ENCODE measurements at regions not wholly inside any gene's neighbourhood (a gene's known extent, or its start where the extent isn't known, plus 50 kb on each side); places are given as distances from the start of the nearest gene placed in this dataset.

DNA sequence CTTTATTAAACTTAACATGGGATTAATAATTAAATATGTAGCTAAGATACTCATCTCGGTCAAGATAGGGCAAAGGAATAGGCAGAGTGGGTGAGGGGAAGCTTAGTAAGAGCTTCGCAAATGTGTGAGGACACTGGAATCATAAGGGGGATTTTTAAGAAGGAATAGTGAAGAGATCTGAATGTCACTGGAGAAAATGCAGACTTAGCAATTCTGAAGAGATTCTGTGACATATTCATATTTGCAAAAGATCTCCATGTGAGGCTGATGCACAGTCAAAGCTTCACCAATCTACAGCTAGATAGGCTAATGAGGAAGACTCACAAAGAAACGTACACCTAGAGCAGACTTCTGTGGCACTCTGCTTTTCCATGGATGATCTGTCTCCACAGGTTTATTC lies 1202.8 kb upstream of the CDH6 start:
- intact Hi-C loops (cut with DNase I), result no loop called here
- DNase-seq (ENCODE audit: low spot score) (no peak), ATAC-seq (no peak)

DNA sequence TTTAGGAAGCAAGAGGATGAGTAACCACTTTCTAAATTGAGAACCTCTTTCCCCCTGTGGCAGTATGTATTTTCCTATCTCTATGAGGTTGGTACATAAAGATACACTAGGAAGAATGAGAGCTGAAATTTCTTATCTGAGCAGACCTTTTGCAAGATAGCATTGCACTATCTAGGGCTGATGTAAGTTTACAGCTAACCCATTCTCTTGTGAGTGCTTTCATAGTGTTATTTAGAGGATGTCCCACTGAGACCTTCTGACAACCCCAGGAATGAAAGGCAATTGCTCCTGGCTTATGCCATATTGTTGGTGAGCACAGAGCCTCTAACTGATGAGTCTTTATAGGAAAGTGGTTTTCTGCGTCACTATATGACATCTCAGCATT lies 1209.3 kb upstream of the CDH6 start:
- no peak for DNase-seq (ENCODE audit: low spot score)
- intact Hi-C loops (cut with DNase I), result no loop called here
- no peak for ATAC-seq

DNA sequence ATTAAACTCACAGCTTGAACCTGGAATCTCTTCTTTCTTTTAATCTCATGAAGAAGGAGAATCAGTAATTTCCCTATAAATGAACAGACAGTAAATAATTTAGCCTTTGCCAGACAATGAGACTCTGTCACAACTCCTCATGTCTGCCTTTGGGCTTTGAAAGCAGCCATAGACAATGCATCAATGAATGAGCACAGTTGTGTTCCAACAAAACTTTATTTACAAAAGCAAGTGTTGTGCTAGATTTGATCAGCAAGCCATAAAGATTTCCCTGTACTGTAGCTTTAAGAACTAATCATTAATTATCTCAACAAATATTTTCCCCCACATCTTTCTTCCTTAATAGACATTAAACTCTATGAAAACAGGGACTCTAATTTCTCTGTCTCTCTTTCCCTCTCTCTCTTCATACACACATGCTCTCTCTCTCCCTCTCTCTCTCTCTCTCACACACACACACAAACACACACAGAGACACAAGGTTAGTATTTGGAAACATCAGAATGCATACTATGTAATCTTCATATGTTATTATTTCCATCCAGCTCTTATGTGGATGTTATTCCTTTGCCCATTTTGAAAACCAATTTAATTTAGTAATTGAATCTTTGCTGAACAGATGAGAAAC lies 1209.8 kb upstream of the CDH6 start:
- ATAC-seq, result no peak
- intact Hi-C loops (cut with DNase I), result no loop called here
- DNase-seq (ENCODE audit: low spot score), result no peak

DNA sequence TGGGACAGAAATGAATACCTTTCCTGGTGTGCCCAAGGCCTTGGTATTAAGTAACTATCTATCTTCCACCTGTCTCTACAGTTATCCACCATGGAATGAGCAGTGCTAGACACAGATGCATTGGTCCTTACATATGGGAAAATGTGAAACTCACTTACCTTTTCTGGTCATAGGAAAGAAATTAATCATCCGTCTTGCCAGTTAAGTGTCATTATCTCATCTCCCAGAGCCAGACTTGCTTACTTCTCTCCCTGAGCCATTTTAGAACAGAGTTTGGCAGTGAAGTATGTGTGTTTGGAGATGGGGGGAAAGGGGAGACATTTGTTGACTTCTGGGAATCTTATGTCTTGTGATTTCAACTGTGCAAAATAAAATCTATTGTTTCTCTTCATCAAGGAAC lies 1211.0 kb upstream of the CDH6 start:
- DNase-seq (ENCODE audit: low spot score), result no peak
- ATAC-seq, result no peak
- intact Hi-C loops (cut with DNase I), result no loop called here

DNA sequence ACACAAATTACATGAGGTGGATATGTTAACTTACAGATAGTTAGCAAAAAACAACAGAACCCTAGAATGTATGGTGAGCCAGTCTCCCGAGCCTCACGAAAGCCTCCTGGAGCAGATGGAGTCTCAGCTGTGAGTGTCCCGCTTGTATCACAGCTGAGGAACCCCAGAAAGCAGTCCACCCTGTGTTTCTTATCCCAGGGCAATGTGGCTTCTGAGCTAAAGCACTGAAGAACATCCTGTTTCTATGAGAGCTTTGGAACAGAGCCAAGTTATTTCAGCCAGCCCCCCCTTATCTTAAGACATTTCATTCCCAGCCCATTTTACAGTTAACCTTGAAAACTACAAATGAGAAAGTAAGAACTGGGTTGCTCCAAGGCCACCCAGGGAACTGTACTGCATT lies 1220.9 kb upstream of the CDH6 start:
- DNase-seq (ENCODE audit: low spot score), result no peak
- no peak for ATAC-seq
- intact Hi-C loops (cut with DNase I), result no loop called here

DNA sequence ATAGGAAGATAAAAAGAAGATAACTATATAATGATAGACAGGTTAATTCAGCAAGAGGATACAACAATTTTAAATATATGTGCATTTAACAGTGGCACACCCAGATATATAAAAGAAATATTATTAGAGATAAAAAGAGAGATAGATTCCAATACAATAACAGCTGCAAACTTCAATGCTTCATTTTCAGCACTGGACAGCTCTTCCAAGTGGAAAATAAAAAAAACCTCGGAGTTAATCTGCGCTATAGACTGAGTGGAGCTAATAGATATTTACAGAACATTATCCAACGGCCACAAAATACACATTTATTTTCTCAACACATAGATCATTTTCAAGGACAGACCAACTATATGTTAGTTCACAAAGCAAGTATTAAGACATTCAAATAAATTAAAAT lies 1229.5 kb upstream of the CDH6 start:
- intact Hi-C loops (cut with DNase I), result no loop called here
- DNase-seq (ENCODE audit: low spot score), result no peak
- ATAC-seq, result no peak

DNA sequence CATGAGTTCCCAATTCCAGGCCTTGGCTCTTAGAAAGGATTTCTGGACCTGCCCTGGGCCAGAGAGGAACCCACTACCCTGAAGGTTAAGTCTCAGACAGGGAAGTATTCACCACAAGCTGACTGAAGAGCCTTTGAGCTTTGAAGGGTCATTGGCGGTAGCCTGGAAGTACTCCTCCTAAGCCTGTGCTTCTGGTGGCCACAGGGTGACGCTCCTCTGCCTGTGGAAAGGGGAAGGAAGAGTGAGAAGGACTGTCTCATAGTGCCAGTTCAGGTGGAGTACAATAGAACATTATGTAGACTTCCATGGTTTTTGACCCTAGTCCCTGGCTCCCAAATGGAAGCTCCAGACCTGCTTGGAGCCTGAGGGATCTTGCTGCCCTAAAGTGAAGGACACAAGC lies 1233.2 kb upstream of the CDH6 start:
- DNase-seq (ENCODE audit: low spot score), result no peak
- ATAC-seq, result no peak
- intact Hi-C loops (cut with DNase I), result no loop called here

DNA sequence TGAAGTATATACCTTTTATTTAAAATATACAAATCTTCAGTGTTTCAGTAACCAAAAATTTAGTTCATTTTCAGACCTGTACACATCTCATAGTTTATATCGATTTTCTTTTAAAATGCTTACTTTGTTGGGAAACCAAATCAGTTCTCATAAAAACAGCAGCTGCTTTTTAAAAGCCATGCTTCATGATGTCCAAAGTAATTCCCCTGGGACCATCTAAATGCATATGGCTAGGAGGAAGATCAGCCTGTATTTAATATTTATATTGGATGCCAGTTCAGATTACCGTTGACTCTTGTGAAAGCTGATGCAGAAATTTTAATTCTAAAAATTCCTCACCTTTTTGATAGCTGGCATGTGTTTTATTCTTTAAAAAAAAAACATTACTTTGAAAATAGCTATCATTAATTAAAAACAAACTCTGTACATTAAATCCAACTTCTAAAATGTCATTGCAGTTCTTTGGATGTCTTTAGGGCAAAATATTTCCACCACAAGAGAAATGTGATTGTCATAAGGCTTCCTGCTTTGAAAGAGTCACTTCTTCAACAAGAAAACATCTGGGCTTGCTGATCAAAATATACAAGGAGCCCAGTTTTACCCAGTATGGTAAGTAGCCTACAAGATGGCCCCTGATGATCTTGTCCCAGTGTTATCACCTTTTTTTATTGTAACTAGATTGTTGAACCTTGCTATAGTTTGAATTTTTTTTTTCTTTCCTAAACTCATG lies 1242.9 kb upstream of the CDH6 start:
- ATAC-seq, result no peak
- intact Hi-C loops (cut with DNase I), result no loop called here
- DNase-seq (ENCODE audit: low spot score), result no peak

DNA sequence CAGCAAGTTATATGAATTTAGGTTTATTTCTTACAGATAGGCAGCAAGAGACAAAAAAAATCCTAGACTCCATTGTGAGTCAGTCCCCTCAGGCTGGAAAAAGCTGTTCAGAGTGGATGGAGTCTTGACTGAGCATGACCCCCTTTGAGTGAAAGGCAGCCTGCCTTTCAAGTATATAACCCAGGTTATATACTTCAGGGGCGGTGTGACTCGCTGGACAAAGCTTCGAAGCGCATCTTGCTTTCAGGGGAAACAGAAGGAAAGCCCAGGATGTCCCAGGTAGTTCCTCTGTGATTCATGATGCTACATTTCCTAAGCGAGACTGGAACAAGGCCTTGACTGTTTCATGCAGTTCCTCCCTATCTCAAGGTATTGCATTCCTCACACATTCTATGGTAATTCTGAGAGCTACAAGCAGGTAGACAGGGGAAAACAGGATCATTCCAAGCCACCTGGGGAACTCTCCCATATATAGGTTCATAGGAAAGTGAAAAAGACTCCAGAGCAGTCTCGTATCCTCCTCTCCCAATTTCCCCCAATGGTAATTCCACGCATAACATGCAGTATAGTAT lies 1244.1 kb upstream of the CDH6 start:
- intact Hi-C loops (cut with DNase I), result no loop called here
- DNase-seq (ENCODE audit: low spot score), result no peak
- ATAC-seq, result no peak

DNA sequence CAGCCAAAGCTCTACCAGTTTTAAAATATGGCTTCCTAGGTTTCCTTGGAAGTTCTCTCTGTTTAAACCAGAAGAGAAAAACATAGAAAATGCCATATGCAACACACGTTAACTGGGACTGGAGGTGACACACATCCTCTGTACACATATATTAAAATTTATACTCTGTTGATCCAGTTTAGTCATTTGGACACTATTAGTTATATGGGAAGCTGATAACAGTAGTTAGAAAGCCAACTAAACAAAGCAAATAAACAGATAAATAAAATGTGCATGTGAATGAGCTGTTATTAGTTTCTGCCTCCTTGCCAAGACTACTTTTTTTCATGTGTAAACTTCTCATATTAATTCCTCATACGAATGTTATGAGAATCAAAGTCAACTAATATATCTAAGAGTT lies 1249.2 kb upstream of the CDH6 start:
- intact Hi-C loops (cut with DNase I), result no loop called here
- DNase-seq (ENCODE audit: low spot score) (no peak), ATAC-seq (no peak)

DNA sequence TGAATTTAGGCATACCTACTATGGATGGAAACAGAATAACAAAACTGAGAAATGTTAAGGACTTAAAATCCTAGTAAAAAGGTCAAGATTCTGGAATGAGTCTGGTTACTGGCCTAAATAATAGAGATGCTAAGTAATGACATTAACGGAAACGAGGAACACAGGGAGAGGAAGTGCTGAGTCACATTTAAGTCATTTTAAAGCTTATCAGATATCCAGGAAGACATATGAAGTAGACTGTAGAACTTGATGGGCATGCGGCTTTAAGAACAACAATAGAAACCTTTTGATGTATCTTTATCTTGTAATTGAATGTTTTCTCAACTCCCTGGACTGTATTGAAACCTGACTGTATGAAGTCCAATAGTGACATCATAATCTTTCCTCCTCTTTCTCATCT lies 1251.4 kb upstream of the CDH6 start:
- intact Hi-C loops (cut with DNase I), result no loop called here
- ATAC-seq, result no peak
- no peak for DNase-seq (ENCODE audit: low spot score)

DNA sequence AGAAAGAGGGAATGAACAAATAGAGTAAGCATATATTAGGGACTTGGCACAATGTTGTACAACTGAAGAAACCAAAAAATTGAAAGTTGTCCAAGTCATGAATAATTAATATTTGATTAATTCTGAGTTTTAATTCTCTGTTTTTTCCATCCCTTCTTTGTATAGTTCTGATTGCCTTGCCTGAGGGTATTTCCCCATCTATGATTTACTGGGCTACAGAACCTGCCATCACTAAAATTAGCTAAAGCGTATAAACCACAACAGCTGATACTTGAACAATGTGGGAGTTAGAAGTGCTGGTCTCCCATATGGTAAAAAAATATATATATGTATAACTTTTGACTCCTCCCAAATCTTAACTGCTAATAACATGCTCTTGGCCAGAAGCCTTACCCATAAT lies 1253.5 kb upstream of the CDH6 start:
- ATAC-seq (no peak), DNase-seq (ENCODE audit: low spot score) (no peak)
- intact Hi-C loops (cut with DNase I), result no loop called here

DNA sequence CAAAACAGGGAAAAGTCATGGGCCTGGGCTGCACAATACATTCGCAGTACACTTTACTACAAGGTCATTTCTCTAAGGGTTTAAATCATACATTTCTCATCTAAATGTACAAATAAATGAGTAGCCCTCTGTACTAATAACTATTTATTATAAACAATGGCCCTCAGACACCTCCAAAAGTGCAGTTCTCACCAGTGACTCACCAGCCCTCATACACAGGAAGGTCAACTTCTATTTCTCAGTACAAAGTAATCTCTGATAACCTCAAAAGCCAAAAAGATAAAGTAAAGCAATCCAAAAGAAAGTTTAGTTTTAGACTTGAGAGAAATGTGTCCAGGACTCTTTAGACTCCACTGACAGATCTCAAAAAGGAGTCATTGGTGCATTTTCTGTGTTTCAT lies 1258.1 kb upstream of the CDH6 start:
- DNase-seq (ENCODE audit: low spot score) (no peak), ATAC-seq (no peak)
- intact Hi-C loops (cut with DNase I), result no loop called here

DNA sequence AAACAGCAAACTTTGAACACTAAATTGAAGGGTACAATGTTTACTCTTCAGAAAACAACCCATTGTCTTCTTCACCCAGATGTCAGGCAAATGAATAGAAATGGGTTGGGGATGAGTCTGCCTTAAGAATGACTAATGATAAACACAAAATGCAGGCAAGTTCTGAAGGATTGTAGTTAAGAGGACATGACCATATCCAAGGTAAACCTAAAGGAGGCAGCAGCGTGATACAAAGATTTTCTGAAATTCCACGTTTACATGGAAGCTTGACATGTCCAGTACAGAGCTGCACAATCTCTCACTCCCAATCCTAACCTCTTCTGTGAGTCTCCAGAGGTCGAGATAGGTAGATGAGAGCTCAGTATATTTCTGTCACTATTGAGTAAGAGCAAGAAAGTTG lies 1263.2 kb upstream of the CDH6 start:
- ATAC-seq (no peak), DNase-seq (ENCODE audit: low spot score) (no peak)
- intact Hi-C loops (cut with DNase I), result no loop called here

DNA sequence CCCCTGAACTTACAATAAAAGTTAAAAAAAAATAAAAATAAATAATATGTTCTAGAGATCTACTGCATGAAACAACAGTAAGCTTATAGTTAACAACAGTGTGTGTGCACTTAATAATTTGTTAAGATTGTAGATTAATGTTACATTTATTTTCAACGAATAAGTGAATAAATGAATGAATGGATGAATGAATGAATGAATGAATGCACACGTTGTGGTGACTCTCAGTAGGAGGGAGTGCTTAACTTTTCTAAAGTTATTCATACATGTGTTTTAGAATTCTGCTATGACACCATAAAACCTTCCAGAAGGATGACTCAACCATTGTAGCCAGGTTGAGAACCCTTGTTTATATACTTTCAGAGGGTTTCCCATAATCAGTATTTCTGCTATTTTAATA lies 1269.4 kb upstream of the CDH6 start:
- DNase-seq (ENCODE audit: low spot score) (no peak), ATAC-seq (no peak)
- intact Hi-C loops (cut with DNase I), result no loop called here

DNA sequence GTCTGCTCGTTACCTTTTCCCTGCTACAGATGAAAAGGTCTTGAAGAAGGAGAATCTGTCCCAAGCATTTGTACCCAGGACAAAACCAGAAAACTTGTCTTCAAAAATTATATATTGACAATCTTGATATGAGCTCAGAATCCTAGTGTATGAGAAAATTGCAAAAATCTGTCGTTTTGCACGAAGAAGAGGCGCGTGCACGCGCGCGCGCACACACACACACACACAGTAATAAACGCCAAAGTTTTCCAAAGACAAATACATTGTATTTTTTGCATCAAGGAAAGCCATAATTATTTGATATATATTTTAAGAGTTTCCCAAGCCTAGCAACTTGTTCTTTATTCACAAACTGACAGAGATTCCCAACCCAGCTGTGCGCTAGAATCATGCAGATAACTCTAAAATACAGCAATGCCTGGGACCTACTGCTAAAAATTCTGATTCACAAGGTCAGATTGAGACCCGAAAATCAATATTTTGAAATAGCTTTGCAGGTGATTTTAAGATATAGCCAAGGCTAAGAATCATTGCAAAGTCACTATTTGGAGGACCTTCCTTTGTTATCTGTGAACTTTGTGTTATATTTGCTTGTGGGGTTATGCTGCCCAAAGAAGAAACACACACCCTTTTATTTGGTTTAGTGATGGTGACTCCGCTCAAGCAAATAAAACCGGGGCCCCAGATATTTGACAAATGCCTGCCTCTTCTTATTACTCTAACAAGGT lies 1287.7 kb upstream of the CDH6 start:
- ATAC-seq, result no peak

DNA sequence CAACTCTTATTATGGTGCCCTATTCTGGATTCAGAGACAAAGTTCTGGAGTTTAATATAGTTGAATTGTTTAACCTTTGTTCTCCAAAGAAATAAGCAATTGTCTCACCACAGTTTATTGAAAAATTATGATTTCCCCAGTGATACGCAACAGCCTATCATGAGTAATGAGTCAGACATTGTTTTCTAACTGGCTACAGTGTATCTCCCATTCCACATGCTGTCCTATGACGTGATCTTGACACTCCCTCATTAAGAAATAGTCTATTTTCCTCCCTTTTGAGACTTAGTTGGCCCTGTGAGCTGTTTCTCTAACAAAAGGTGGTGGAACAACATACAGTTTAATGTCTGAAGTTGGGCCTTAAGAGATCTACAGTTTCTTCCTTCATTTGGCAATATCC lies 1290.6 kb upstream of the CDH6 start:
- no peak for ATAC-seq
- intact Hi-C loops (cut with DNase I), result no loop called here
- no peak for DNase-seq (ENCODE audit: low spot score)

More for the DNA sequence above, 1287.7 kb upstream of the CDH6 start:
- DNase-seq (ENCODE audit: low spot score), result no peak
- intact Hi-C loops (cut with DNase I), result no loop called here

DNA sequence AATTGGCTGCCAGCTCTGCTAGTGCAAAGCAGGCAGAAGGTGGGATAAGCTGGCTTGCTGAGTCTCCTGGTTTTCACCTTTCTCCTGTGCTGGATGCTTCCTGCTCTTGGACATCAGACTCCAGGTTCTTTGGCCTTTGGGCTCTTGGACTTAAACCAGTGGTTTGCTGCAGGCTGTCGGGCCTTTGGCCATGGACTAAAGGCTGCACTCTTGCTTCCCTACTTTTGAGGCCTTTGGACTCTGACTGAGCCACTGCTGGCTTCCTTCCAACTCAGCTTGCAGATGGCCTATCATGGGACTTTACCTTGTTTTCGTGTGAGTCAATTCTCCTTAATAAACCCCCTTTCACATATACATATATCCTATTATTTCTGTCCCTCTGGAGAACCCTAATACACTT lies 1293.9 kb upstream of the CDH6 start:
- DNase-seq (ENCODE audit: low spot score) (no peak), ATAC-seq (no peak)
- intact Hi-C loops (cut with DNase I), result no loop called here

DNA sequence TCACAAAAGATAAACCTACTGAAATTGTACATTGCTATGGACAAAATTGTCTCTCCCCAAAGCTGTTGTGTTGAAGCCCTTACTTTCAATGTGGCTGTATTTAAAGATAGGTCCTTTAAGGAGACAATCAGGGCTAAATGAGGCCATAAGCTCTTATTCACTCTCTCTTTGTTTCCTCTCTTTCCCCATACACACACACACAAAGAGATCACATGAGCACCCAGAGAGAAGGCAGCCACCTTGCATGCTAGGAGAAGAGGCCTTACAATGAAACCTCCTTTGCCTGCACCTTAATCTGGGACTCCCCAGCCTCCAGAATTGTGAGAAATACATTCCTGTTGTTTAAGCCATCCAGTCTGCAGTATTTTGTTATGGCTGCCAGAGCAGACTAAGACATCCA lies 1295.6 kb upstream of the CDH6 start:
- intact Hi-C loops (cut with DNase I), result no loop called here
- ATAC-seq (no peak), DNase-seq (ENCODE audit: low spot score) (no peak)

DNA sequence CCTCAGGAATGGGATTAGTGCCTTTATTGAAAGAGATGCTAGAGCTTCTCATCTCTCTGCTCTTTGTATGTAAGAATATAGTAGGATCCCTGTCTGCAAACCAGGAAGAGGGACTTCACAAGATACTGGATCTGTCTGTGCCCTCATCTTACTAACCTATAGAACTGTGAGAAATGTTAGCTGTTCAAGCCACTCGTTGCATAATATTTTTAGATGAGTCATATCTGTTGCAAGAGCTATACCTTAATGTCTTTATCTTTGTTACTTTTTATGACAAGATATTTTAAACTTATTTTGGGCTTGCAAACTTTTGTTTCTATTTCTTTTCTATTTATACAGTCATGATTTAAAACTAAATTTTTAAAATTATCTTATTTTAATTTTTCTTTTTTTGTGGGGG lies 1296.8 kb upstream of the CDH6 start:
- intact Hi-C loops (cut with DNase I), result no loop called here
- ATAC-seq (no peak), DNase-seq (ENCODE audit: low spot score) (no peak)
